Endothelial cell of umbilical vein (primary cell): ENCODE measurements at regions not wholly inside any gene's neighbourhood (a gene's known extent, or its start where the extent isn't known, plus 50 kb on each side); places are given as distances from the start of the nearest gene placed in this dataset.

Experiments used
- BruUV-seq: library from RNA; stranded (reverse); fragments of 400-500 nt; replicated peaks from 2 replicates; lab custom pipeline; 2021; lab: Mats Ljungman, UMichigan
- CTCF ChIA-PET: fragments of 300-600, 350-600 bp; sonication (Branson Sonifier 250); formaldehyde crosslinking; loops from one replicate; lab custom pipeline; 2021; ENCODE audit warnings: antibody characterized with exemption, inconsistent platforms; lab: Charles Lee
- POLR2A ChIA-PET: fragments of 300-600, 350-600 bp; sonication (Branson Sonifier 250); formaldehyde crosslinking; loops from one replicate; lab custom pipeline; 2021; ENCODE audit warnings: antibody characterized with exemption, inconsistent platforms; lab: Charles Lee
- DNase-seq: peaks from one replicate; pipeline ENCODE4 v3.0.0-alpha.2; 2011; ENCODE audit warnings: low read depth, low spot score
- FAIRE-seq: peaks from 2 replicates; lab custom pipeline; 2011; peaks lifted over from hg19 to GRCh38; lab: Jason Lieb, UNC
- H2AFZ ChIP-seq: 2 replicates; pipeline ENCODE4 v1.6.0; 2012; ENCODE audit warnings: low read depth, low read length, control low read depth, inconsistent platforms
- H3K27ac ChIP-seq: 2 replicates; pipeline ENCODE4 v1.5.1; 2011; ENCODE audit warnings: low read depth, mild to moderate bottlenecking, control low read depth, low read length, moderate library complexity; ENCODE audit not compliant: insufficient read depth
- H3K27me3 ChIP-seq, 2 experiments: 2 replicates each; pipeline versions ENCODE4 v1.6.0 to v1.6.1; 2011; ENCODE audit warnings: low read length in 2 of 2, mixed read lengths in 1 of 2; ENCODE audit not compliant: control insufficient read depth in 2 of 2, insufficient read depth in 2 of 2
- H3K36me3 ChIP-seq, 2 experiments: 2 replicates in 1 of 2; 3 replicates in 1 of 2; pipeline ENCODE4 v1.5.1; 2011; ENCODE audit warnings: low read length in 2 of 2, mild to moderate bottlenecking in 1 of 2, moderate library complexity in 1 of 2; ENCODE audit not compliant: control insufficient read depth in 2 of 2, insufficient read depth in 2 of 2; ENCODE audit errors: extremely low read depth in 1 of 2
- H3K4me1 ChIP-seq: 3 replicates; pipeline ENCODE4 v1.5.1; 2011; ENCODE audit warnings: mild to moderate bottlenecking, low read length; ENCODE audit not compliant: control insufficient read depth, insufficient read depth; ENCODE audit errors: extremely low read depth
- H3K4me2 ChIP-seq: 2 replicates; pipeline ENCODE4 v1.6.1; 2011; ENCODE audit warnings: low read length, control low read depth, mixed read lengths; ENCODE audit not compliant: insufficient read depth
- H3K4me3 ChIP-seq, 3 experiments: fragments of 200-600 bp in 1 of 3; sonication (generic), shearing (Covaris generic) in 1 of 3; replicated peaks in 1 of 3; 2 replicates each; pipeline ENCODE4 v1.5.1; 2011 to 2016; ENCODE audit warnings: control low read depth in 3 of 3, low read length in 3 of 3, mild to moderate bottlenecking in 2 of 3, inconsistent platforms in 1 of 3, low read depth in 1 of 3, moderate library complexity in 1 of 3; ENCODE audit not compliant: insufficient read depth in 1 of 3
- H3K79me2 ChIP-seq: 2 replicates; pipeline ENCODE4 v1.6.0; 2012; ENCODE audit warnings: low read length, inconsistent platforms; ENCODE audit not compliant: control insufficient read depth, insufficient read depth
- H3K9ac ChIP-seq: replicated peaks from 2 replicates; pipeline ENCODE3; 2011; ENCODE audit warnings: low read length, control low read depth; ENCODE audit not compliant: insufficient read depth; ENCODE audit errors: extremely low read depth
- H3K9me1 ChIP-seq: replicated peaks from 3 replicates; pipeline ENCODE4 v1.6.0; 2011; ENCODE audit warnings: mild to moderate bottlenecking, low read length; ENCODE audit not compliant: control insufficient read depth, insufficient read depth; ENCODE audit errors: extremely low read depth
- H3K9me3 ChIP-seq: replicated peaks from 2 replicates; pipeline ENCODE4 v1.5.1; 2012; ENCODE audit warnings: low read length, inconsistent platforms; ENCODE audit not compliant: control insufficient read depth, insufficient read depth
- H4K20me1 ChIP-seq: replicated peaks from 2 replicates; pipeline ENCODE3; 2011; ENCODE audit warnings: mild to moderate bottlenecking, low read length; ENCODE audit not compliant: control insufficient read depth, insufficient read depth; ENCODE audit errors: extremely low read depth
- CTCF ChIP-seq, 2 donors: IDR thresholded peaks; 1 replicate in 1 of 2; 2 replicates in 1 of 2; pipeline ENCODE4 v1.5.1; 2011; ENCODE audit warnings: low read length in 2 of 2, mild to moderate bottlenecking in 2 of 2, moderate library complexity in 2 of 2, control low read depth in 1 of 2, inconsistent platforms in 1 of 2, low read depth in 1 of 2; ENCODE audit not compliant: insufficient read depth in 1 of 2; ENCODE audit errors: extremely low read depth in 1 of 2
- EZH2 ChIP-seq: IDR thresholded peaks from 2 replicates; pipeline ENCODE4 v1.6.1; 2012; ENCODE audit warnings: borderline replicate concordance, low read depth, mild to moderate bottlenecking, moderate library complexity, low read length, inconsistent platforms; ENCODE audit not compliant: severe bottlenecking
- FOS ChIP-seq: IDR thresholded peaks from 2 replicates; pipeline ENCODE4 v1.6.1; 2011; ENCODE audit warnings: mild to moderate bottlenecking, low read length, moderate library complexity, borderline replicate concordance; ENCODE audit not compliant: insufficient read depth
- GATA2 ChIP-seq: IDR thresholded peaks from 2 replicates; pipeline ENCODE4 v1.7.0; 2011; ENCODE audit warnings: low read depth, mild to moderate bottlenecking, moderate library complexity, mixed read lengths, low read length; ENCODE audit not compliant: insufficient read length, insufficient read depth
- JUN ChIP-seq: IDR thresholded peaks from 2 replicates; pipeline ENCODE4 v1.6.1; 2011; ENCODE audit warnings: borderline replicate concordance, low read depth; ENCODE audit not compliant: insufficient read length, insufficient read depth
- MAX ChIP-seq: IDR thresholded peaks from 2 replicates; pipeline ENCODE4 v1.6.1; 2011; ENCODE audit not compliant: insufficient read depth, insufficient read length
- MYC ChIP-seq: IDR thresholded peaks from one replicate; pipeline ENCODE4 v1.6.1; 2011; ENCODE audit warnings: mild to moderate bottlenecking, low read depth, low read length
- POLR2A ChIP-seq: IDR thresholded peaks from 2 replicates; pipeline ENCODE4 v1.6.1; 2012; ENCODE audit warnings: low read depth, mild to moderate bottlenecking, control low read depth, low read length
- POLR2AphosphoS5 ChIP-seq: IDR thresholded peaks from 2 replicates; pipeline ENCODE4 v1.6.1; 2012; ENCODE audit warnings: low read depth, mild to moderate bottlenecking, control low read depth, low read length, moderate library complexity; ENCODE audit not compliant: insufficient read depth
- dilution Hi-C: fragments of 300-500 bp; cut with MboI; formaldehyde crosslinking; loops from one replicate; pipeline ENCODE4 v1.15.0; 2019; ENCODE audit warnings: low sequenced_read_pairs; ENCODE audit not compliant: extremely low pct_ligation_motif_present
- intact Hi-C: fragments of 100-400 bp; cut with micrococcal nuclease; formaldehyde crosslinking; loops from one replicate; pipeline ENCODE4 v1.10.0; 2022

- BruUV-seq = no TSS peak
- no peak for FAIRE-seq
- POLR2A ChIA-PET = no interaction called here
Observed at GRCh38 chr2:147649998-147650397, 194.8 kb upstream of the ACVR2A start.

More at GRCh38 chr2:147649998-147650397, 194.8 kb upstream of the ACVR2A start:
- H3K27me3 ChIP-seq = no peaks in the 10 kb centered on the region
- H2AFZ ChIP-seq = no peak overlapping the region
- H4K20me1 ChIP-seq = no peaks in the 10 kb centered on the region
- no peaks in the 10 kb centered on the region for H3K79me2 ChIP-seq
- no peak overlapping the region for H3K27ac ChIP-seq
- intact Hi-C loops (no loop called here), dilution Hi-C loops (no loop called here)
- DNase-seq = no peak
- TF ChIP-seq FOS (no peak), POLR2AphosphoS5 (no peak), CTCF (IDR thresholded peaks at IDR 0.05; ENCODE audit: extremely low read depth in 1 of 2, insufficient read depth in 1 of 2, low read depth in 1 of 2, low read length in 2 of 2) (no peak), EZH2 (no peak), MAX (no peak), JUN (no peak), MYC (no peak), POLR2A (no peak), GATA2 (no peak)
- no peak overlapping the region for H3K4me2 ChIP-seq
- H3K4me1 ChIP-seq = no peaks in the 10 kb centered on the region
- CTCF ChIA-PET = no interaction called here
- no peaks in the 10 kb centered on the region for H3K9me1 ChIP-seq
- no peak overlapping the region for H3K9ac ChIP-seq
- H3K36me3 ChIP-seq = no peaks in the 10 kb centered on the region
- H3K4me3 ChIP-seq = no peak overlapping the region
- H3K9me3 ChIP-seq = no peaks in the 10 kb centered on the region
